Nephron progenitor cell (in vitro differentiated cells): ENCODE measurements at regions not wholly inside any gene's neighbourhood (a gene's known extent, or its start where the extent isn't known, plus 50 kb on each side); places are given as distances from the start of the nearest gene placed in this dataset.

ENCODE experiments used
- DNase-seq: peaks from one replicate; pipeline ENCODE4 v3.0.0; 2021
- H3K27ac Mint-ChIP-seq: 2 replicates; pipeline ENCODE4 v1.8.0; 2021; ENCODE audit warnings: mild to moderate bottlenecking, moderate library complexity, mixed read lengths
- H3K27me3 Mint-ChIP-seq: 2 replicates; pipeline ENCODE4 v1.8.0; 2021; ENCODE audit warnings: mild to moderate bottlenecking, low read depth, mixed read lengths; ENCODE audit not compliant: poor library complexity
- H3K36me3 Mint-ChIP-seq: 2 replicates; pipeline ENCODE4 v1.8.0; 2021; ENCODE audit warnings: low read depth, mixed read lengths
- H3K4me1 Mint-ChIP-seq: 2 replicates; pipeline ENCODE4 v1.8.0; 2021; ENCODE audit warnings: mixed read lengths
- H3K4me3 Mint-ChIP-seq: 2 replicates; pipeline ENCODE4 v1.8.0; 2021; ENCODE audit warnings: mild to moderate bottlenecking, moderate library complexity, mixed read lengths
- H3K9me3 Mint-ChIP-seq: 2 replicates; pipeline ENCODE4 v1.8.0; 2021; ENCODE audit warnings: mild to moderate bottlenecking, moderate library complexity, mixed read lengths
- TF ChIP-seq, protein P1 (sequence below): fragments of 200-600 bp; sonication (generic); IDR thresholded peaks from 2 replicates; pipeline ENCODE4 v1.5.0; 2021; ENCODE audit warnings: antibody characterized with exemption

DNA sequence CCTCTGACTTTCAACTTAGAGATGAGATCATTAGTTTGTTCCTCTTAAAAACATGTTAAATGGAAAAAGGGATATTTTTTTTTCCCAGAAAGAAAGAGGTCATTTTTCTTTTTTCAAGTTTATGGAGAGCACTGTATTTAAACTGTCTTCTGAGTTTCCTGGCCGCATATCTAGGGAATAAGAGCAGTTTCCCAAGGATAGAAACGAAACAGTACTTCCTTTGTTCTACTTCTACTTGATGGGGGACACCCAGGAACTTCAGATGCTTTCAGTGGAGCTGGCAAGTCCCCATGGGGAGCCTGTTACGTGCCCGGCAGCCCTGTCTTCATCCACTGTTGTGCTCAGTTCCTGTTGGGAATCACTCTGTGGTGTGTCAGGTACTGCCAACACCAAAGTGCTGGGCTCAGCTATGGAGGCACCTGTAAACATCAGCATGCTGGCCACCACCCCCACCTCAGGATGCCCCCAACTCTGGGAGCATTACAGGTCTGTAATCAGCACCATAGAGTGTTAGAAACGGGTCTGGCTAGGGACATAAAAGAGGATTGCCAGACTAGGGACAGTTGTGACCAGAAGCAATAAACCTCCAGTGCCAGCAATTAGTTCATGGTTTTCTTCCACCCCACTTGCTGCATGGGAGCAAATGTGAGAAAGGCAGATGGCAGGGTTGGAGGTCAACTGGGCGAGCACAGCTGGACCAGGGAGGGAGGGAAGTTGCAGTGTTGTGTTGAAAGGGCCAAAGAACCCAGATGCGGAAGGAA, 221.7 kb upstream of the ECI2 start:
- Mint-ChIP-seq H3K36me3 (no peaks in the 10 kb centered on the region), H3K9me3 (peaks cover 8% of the 10 kb centered on the region), H3K27ac (peak overlapping the region; percentile 9), H3K27me3 (peaks cover 6% of the 10 kb centered on the region), H3K4me1 (peaks cover 47% of the 10 kb centered on the region), H3K4me3 (no peak overlapping the region)
- DNase-seq, result no peak
- TF ChIP-seq, protein P1, sequence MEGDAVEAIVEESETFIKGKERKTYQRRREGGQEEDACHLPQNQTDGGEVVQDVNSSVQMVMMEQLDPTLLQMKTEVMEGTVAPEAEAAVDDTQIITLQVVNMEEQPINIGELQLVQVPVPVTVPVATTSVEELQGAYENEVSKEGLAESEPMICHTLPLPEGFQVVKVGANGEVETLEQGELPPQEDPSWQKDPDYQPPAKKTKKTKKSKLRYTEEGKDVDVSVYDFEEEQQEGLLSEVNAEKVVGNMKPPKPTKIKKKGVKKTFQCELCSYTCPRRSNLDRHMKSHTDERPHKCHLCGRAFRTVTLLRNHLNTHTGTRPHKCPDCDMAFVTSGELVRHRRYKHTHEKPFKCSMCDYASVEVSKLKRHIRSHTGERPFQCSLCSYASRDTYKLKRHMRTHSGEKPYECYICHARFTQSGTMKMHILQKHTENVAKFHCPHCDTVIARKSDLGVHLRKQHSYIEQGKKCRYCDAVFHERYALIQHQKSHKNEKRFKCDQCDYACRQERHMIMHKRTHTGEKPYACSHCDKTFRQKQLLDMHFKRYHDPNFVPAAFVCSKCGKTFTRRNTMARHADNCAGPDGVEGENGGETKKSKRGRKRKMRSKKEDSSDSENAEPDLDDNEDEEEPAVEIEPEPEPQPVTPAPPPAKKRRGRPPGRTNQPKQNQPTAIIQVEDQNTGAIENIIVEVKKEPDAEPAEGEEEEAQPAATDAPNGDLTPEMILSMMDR, result no peak

GRCh38 chr6:4355241-4355640, 219.9 kb upstream of the ECI2 start:
- H3K36me3 Mint-ChIP-seq, result no peaks in the 10 kb centered on the region
- H3K4me3 Mint-ChIP-seq, result no peak overlapping the region
- peaks cover 8% of the 10 kb centered on the region for H3K9me3 Mint-ChIP-seq
- H3K4me1 Mint-ChIP-seq, result peaks cover 37% of the 10 kb centered on the region
- TF ChIP-seq, protein P1, result no peak
- peaks cover 5% of the 10 kb centered on the region for H3K27me3 Mint-ChIP-seq
- DNase-seq, result no peak
- no peak overlapping the region for H3K27ac Mint-ChIP-seq

GRCh38 chr6:4354181-4354580, 218.8 kb upstream of the ECI2 start:
- H3K9me3 Mint-ChIP-seq, result peaks cover 8% of the 10 kb centered on the region
- TF ChIP-seq, protein P1, result no peak
- H3K4me1 Mint-ChIP-seq, result peaks cover 29% of the 10 kb centered on the region
- DNase-seq, result no peak
- no peak overlapping the region for H3K27ac Mint-ChIP-seq
- H3K36me3 Mint-ChIP-seq, result no peaks in the 10 kb centered on the region
- peaks cover 5% of the 10 kb centered on the region for H3K27me3 Mint-ChIP-seq
- no peak overlapping the region for H3K4me3 Mint-ChIP-seq

GRCh38 chr6:4352731-4353130, 217.4 kb upstream of the ECI2 start:
- no peak for DNase-seq
- Mint-ChIP-seq H3K27ac (no peak overlapping the region), H3K9me3 (peaks cover 8% of the 10 kb centered on the region), H3K4me1 (peaks cover 23% of the 10 kb centered on the region), H3K4me3 (no peak overlapping the region), H3K36me3 (no peaks in the 10 kb centered on the region), H3K27me3 (peaks cover 5% of the 10 kb centered on the region)
- TF ChIP-seq, protein P1, result no peak

GRCh38 chr6:4352322-4352669, 216.9 kb upstream of the ECI2 start:
- no peak for DNase-seq
- Mint-ChIP-seq H3K36me3 (no peaks in the 10 kb centered on the region), H3K4me3 (no peak overlapping the region), H3K27ac (no peak overlapping the region), H3K9me3 (peaks cover 8% of the 10 kb centered on the region), H3K27me3 (peaks cover 5% of the 10 kb centered on the region), H3K4me1 (peaks cover 22% of the 10 kb centered on the region)
- TF ChIP-seq, protein P1, result no peak
